Activated naive CD4-positive, alpha-beta T cell treated with anti-CD3 and anti-CD28 coated beads for 36 hours (primary cell): ENCODE measurements at regions not wholly inside any gene's neighbourhood (a gene's known extent, or its start where the extent isn't known, plus 50 kb on each side); places are given as distances from the start of the nearest gene placed in this dataset.

Experiments used
- CTCF ChIA-PET: fragments of 350-600 bp; sonication (Branson Sonifier 250); formaldehyde crosslinking; loops from one replicate; lab custom pipeline; 2021; ENCODE audit warnings: antibody characterized with exemption; lab: Charles Lee
- DNase-seq: peaks from one replicate; pipeline ENCODE4 v3.0.0-alpha.2; 2020
- H3K27ac Mint-ChIP-seq: one replicate; pipeline ENCODE4 v1.8.0; 2021; ENCODE audit warnings: mild to moderate bottlenecking, mixed read lengths
- H3K27me3 Mint-ChIP-seq: one replicate; pipeline ENCODE4 v1.8.0; 2021; ENCODE audit warnings: low read depth, mixed read lengths
- H3K36me3 Mint-ChIP-seq: one replicate; pipeline ENCODE4 v1.8.0; 2021; ENCODE audit warnings: low read depth, mixed read lengths
- H3K4me1 Mint-ChIP-seq: one replicate; pipeline ENCODE4 v1.8.0; 2021; ENCODE audit warnings: low read depth, mixed read lengths
- H3K4me3 Mint-ChIP-seq: one replicate; pipeline ENCODE4 v1.8.0; 2021; ENCODE audit warnings: mild to moderate bottlenecking, moderate library complexity, mixed read lengths
- H3K9me3 Mint-ChIP-seq: one replicate; pipeline ENCODE4 v1.8.0; 2021; ENCODE audit warnings: mixed read lengths
- intact Hi-C: fragments of 100-400 bp; cut with micrococcal nuclease; formaldehyde crosslinking; loops from one replicate; pipeline ENCODE4 v1.15.1; 2023

DNA sequence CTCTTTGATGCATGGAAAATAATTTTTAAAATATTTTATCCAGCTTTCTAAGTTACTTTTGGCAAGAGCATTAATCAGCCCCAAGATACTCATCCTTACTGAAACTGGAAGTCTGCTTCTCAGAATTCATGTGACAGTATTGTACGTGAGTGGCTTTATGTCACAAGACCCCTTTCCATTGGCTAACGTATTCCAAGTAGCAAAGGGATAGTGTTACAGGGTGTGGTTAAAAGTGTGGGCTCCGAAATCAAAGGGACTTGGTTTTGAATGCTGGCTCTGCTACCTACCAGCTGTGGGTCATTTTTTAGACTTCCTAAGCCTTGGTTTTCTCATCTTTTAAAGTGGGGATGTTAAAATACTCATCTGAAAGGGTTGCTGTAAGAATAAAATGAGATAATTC is 91.7 kb downstream of the RHOU start:
- intact Hi-C loops = loop anchor here (5.0 kb wide), 1 partner anchor 400 kb away; no protein-coding TSS in a partner anchor
- Mint-ChIP-seq H3K4me1 (peaks cover 25% of the 10 kb centered on the region), H3K27me3 (no peaks in the 10 kb centered on the region), H3K4me3 (no peak overlapping the region), H3K36me3 (no peaks in the 10 kb centered on the region), H3K27ac (no peak overlapping the region), H3K9me3 (no peaks in the 10 kb centered on the region)
- DNase-seq = no peak
- CTCF ChIA-PET = no interaction called here

DNA sequence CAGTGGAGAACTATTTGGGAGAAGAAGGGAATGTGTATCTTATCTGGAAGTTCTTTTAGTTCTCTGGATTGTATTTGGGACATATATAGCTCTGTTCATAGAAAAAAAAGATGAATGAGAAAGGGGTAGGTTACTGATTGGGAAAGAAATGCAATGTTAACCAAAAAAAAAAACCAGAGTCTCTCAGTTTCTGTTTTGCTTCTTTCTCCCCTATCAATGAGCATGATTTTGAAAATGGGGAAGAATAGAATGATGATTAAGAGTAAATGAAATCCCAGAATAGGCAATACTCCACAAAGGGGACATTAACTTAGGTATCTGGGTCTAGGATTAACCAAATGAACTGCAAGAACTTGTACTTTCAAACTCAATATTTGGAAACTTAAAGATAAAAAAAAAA is 92.9 kb downstream of the RHOU start:
- H3K27me3 Mint-ChIP-seq = no peaks in the 10 kb centered on the region
- intact Hi-C loops = loop anchor here (5.0 kb wide), 1 partner anchor 399 kb away; no protein-coding TSS in a partner anchor
- CTCF ChIA-PET = no interaction called here

DNA sequence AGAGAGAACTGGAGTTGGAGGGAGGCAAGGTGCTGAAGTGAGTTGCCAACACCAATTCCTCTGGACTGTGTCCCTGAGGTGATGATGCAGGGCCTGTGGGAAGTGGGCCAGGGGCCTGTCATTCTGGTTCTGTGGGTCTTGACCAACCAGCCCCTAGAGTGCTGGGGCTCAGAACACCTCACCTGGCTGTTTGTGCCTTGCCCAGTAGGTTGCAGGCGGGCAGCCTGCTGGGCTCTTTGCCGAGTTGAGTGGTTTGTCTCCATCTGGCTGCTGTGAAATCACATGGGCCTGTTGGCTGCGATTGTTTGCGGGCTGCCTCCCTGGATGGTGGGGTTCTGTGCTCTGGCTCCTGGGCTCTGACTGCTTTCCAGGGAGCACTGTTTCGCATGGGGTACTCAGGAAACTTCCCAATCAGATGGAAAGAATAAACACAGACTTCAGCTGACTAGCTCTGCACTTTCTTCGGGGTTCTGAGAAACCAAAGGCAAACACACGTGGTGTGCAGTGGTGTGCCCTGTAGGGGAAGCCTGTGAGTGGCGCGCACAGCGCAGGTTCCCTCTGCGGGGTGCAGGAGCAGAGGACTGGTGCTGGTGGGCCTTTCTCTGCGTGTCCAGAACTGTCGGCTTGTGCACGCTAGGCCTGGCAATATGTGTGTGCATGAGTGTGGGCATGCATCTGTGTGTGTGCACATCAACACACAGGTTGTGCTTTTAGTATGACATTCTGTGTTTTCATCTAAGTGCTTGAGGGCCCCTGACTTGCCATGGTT is 95.1 kb downstream of the RHOU start:
- Mint-ChIP-seq H3K27me3 (no peaks in the 10 kb centered on the region), H3K4me3 (no peak overlapping the region), H3K27ac (no peak overlapping the region), H3K4me1 (peaks cover 25% of the 10 kb centered on the region), H3K36me3 (no peaks in the 10 kb centered on the region), H3K9me3 (no peaks in the 10 kb centered on the region)
- DNase-seq = no peak
- CTCF ChIA-PET = no interaction called here
- intact Hi-C loops = no loop called here

More for the DNA sequence above, 92.9 kb downstream of the RHOU start:
- H3K36me3 Mint-ChIP-seq = no peaks in the 10 kb centered on the region
- no peaks in the 10 kb centered on the region for H3K9me3 Mint-ChIP-seq
- H3K27ac Mint-ChIP-seq = no peak overlapping the region
- DNase-seq = no peak
- H3K4me3 Mint-ChIP-seq = no peak overlapping the region
- peaks cover 25% of the 10 kb centered on the region for H3K4me1 Mint-ChIP-seq

DNA sequence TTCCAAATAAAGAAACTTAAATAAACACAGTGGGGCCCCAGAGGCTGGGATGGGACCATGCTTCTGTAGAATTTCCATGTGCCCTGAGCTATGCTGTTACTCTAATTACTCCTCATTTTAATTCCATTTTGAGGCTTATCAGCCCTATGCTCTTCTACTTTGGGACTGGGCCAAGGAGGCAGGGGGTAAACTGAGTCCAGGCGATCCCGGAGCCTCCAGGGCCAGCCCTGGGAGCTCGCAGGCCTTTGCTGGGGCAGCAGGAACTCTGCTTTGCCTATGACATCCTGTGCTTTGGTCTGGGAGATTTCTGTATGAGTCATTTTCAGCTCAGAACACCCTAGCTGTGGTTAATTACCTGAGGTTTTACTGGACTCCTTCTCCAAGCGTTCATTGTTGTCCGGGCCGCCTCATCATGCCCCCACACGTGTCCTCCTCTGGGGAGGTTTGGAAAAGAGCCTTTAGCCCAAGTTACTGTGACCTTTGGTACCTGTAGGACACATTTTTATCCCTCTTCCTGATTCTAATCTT is 95.7 kb downstream of the RHOU start:
- intact Hi-C loops = no loop called here
- Mint-ChIP-seq H3K27ac (no peak overlapping the region), H3K27me3 (no peaks in the 10 kb centered on the region), H3K9me3 (no peaks in the 10 kb centered on the region), H3K36me3 (no peaks in the 10 kb centered on the region), H3K4me1 (peaks cover 21% of the 10 kb centered on the region), H3K4me3 (no peak overlapping the region)
- CTCF ChIA-PET = no interaction called here
- no peak for DNase-seq

DNA sequence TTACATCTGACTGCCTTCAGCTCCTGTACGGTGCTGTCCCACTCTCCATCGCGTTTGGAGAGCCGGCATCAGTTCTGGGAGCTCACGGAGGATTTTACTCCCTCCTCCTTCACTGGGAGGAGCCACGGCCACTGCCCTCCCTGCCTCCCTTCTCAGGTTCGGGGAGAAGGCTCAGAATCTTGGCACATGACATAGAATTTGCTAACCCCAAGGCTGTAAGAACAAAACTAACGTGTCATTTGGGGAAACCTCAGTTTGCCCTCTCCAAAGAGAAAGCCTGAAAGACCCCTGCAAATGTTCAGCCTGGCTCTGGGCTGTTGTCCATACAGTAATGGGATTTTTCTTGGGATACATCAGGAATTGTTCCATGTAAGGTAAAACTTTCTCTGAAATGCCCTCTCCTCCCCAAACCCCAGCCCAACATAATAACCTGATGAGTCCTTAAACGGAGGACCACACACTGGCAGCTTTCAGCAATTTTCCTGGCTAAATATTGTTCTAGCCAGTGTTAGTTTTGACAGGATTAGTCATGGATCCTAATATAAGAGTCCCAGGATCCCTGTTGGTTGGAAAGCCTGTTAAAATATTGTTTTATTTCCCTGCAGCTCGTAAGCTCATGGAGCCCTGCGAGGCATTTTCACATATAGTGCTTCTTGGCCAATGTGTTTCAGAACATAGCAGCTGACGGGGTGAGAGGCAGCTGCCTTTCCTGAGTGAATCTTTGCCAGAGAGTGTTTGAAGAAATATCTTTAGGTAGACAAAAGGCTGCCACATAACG is 98.8 kb downstream of the RHOU start:
- intact Hi-C loops = no loop called here
- no peak overlapping the region for H3K27ac Mint-ChIP-seq
- H3K9me3 Mint-ChIP-seq = no peaks in the 10 kb centered on the region

DNA sequence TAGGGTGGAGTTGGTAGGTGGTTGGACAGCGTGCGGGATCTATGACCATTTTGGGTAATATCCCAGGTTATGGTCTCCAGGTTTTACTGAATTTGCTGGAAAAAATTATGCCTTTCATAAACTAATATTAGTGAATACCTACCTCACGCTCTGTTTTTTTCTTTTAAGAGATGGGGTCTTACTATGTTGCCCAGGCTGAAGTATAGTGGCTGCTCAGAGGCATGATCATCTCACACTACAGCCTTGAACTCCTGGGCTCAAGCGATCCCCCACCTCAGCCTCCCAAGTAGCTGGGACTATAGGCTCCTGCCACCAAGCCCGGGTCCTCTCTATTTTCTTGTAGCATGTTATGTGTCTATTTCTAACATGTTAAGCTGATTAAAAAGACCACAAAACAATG is 100.2 kb downstream of the RHOU start:
- H3K4me3 Mint-ChIP-seq = no peak overlapping the region
- intact Hi-C loops = no loop called here
- no peaks in the 10 kb centered on the region for H3K9me3 Mint-ChIP-seq
- no peak overlapping the region for H3K27ac Mint-ChIP-seq
- H3K36me3 Mint-ChIP-seq = no peaks in the 10 kb centered on the region
- H3K4me1 Mint-ChIP-seq = peaks cover 5% of the 10 kb centered on the region
- H3K27me3 Mint-ChIP-seq = no peaks in the 10 kb centered on the region
- CTCF ChIA-PET = no interaction called here
- DNase-seq = no peak

More for the DNA sequence above, 98.8 kb downstream of the RHOU start:
- CTCF ChIA-PET = no interaction called here
- Mint-ChIP-seq H3K4me1 (peaks cover 5% of the 10 kb centered on the region), H3K36me3 (no peaks in the 10 kb centered on the region), H3K4me3 (no peak overlapping the region), H3K27me3 (no peaks in the 10 kb centered on the region)
- no peak for DNase-seq

DNA sequence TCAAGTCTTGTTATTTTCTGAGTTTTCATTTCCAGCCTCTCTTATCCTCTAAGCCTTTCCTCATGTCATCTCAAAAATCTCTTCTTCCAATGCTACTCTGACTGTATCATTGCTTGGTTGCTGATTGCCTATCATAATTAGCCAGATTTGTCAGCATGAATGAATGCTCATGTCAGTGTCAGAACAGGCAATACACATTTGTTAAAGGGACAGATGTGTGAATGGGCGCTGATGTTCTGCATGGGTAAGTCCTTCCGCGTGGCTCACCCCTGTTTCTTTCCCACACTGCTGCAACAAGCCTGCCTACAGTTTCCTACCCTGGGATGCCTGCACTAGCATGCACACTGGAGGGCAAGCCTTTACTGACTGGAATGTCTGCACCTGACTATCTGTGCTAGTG is 100.6 kb downstream of the RHOU start:
- peaks cover 5% of the 10 kb centered on the region for H3K4me1 Mint-ChIP-seq
- CTCF ChIA-PET = no interaction called here
- no peak for DNase-seq
- H3K36me3 Mint-ChIP-seq = no peaks in the 10 kb centered on the region
- no peaks in the 10 kb centered on the region for H3K9me3 Mint-ChIP-seq
- H3K27ac Mint-ChIP-seq = no peak overlapping the region
- intact Hi-C loops = no loop called here
- no peaks in the 10 kb centered on the region for H3K27me3 Mint-ChIP-seq
- no peak overlapping the region for H3K4me3 Mint-ChIP-seq

DNA sequence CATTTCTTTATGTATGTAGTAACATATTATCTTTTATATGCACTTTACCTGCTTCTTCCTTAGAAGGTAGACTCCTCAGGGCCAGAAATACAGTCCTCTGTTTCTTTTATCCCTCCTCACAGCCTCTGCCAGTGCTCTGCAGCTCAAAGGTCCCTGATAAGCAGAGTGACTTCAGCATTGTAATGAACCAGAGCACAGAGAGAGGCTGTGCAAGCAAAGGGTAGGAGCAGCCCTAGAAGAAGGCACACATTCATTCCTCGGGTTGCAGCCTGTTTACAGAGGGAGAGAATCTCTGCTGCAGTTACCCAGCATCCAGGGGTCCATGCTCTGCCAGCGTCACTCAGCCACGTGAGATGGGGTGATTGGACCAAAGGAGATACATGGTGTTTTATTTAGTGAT is 101.1 kb downstream of the RHOU start:
- Mint-ChIP-seq H3K36me3 (no peaks in the 10 kb centered on the region), H3K4me1 (no peaks in the 10 kb centered on the region), H3K27me3 (no peaks in the 10 kb centered on the region), H3K27ac (no peak overlapping the region), H3K9me3 (no peaks in the 10 kb centered on the region), H3K4me3 (no peak overlapping the region)
- intact Hi-C loops = no loop called here
- DNase-seq = no peak
- CTCF ChIA-PET = no interaction called here

DNA sequence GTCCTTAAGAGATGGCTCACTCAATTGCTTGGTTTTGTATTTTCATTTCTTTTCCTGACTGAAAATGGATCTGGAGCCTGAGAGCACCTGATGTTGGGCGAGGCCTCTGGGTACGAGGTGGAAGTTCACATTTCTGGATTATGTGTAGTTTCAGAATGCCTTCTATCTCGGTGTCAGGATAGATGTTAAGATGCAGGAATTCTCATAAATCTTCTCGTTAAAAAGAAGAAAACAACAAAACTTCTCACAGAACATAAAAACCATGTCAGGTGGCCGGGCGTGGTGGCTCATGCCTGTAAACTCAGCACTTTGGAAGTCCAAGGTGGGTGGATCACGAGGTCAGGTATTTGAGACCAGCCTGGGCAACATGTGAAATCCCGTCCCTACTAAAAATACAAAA is 101.8 kb downstream of the RHOU start:
- Mint-ChIP-seq H3K36me3 (no peaks in the 10 kb centered on the region), H3K27ac (no peak overlapping the region), H3K27me3 (no peaks in the 10 kb centered on the region), H3K4me3 (no peak overlapping the region), H3K4me1 (no peaks in the 10 kb centered on the region), H3K9me3 (no peaks in the 10 kb centered on the region)
- intact Hi-C loops = no loop called here
- CTCF ChIA-PET = no interaction called here
- no peak for DNase-seq

DNA sequence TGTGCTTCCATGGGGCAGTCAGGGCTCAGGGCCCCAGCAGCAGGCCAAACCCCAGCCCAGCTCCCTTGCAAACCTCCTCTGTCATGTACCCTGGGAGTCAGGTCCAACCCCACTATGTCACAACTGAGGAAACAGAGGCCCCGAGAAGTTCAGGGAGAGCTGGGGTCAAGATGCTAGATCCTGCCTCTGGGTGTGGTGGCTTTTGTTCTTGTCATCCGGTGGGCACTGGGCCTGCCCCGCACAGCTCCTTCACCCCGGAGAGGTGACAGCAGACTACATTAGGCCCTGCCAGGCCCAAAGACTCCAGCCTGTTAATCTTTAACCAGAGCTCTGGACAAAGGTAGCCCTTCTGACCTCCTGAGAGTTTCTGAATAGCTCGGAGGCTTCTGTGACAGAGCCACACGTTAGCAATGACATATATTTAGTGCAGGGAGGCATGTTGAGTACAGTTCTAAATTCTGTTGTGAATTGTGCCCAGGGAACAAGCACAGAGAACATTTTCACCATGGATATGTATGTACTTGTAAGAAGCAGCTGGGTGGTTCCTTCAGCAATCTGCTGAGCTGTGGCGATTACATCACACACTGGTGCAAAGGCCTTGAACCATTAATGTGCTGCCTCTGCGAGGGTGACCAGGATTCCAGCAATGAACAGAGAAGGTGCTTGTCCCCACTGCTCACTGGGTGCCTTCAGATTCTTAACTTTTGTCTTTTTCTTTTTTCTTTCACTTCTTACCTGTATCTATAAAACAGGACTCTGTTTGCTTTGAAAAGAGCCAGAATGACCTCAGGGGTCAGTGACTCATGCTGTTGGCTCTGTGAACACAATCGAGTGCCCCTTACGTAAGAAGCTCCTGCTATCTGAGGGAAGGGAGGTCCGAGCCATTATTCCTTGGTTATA is 102.8 kb downstream of the RHOU start:
- Mint-ChIP-seq H3K4me1 (no peaks in the 10 kb centered on the region), H3K27me3 (no peaks in the 10 kb centered on the region), H3K4me3 (no peak overlapping the region), H3K27ac (no peak overlapping the region), H3K36me3 (no peaks in the 10 kb centered on the region), H3K9me3 (peaks cover 4% of the 10 kb centered on the region)
- no peak for DNase-seq
- intact Hi-C loops = no loop called here
- CTCF ChIA-PET = no interaction called here

DNA sequence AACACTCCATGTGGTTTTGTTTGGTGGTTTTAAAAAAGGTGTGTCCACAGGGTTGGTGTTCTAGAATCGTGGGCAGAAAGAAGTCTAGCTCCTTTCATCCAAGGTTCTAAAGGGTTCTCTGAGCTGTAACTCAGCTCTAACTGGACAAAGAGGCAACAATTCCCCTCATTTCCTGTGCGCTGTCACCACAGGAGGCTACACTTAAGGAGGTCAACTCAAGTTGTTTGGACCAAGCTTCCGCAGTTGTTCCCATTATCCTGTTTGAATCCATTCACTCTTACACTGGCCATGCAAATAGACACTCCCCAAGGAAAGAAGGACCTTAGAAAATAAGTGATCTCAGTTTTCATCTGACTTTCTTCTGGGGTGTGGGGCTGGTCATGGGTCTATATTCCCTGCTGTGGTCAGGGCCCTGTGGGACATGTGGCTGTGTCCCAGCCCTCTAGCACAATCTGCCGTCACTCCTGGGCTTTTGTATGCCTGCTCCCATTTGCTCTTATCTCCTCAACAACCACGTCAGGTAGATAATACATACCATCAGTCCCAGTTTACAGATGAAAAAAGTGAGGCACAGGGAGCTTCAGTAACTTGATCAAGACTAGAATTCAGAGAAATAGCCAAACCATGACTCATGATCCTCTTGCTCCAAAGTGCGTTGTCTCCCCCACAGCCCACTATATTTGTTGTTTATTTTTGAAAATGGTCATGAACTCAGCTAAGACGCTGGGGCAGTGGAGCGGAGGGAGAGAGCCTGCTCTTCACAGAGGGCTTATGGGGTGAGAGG is 103.6 kb downstream of the RHOU start:
- H3K4me3 Mint-ChIP-seq = no peak overlapping the region
- H3K27me3 Mint-ChIP-seq = no peaks in the 10 kb centered on the region
- no peak for DNase-seq
- no peaks in the 10 kb centered on the region for H3K4me1 Mint-ChIP-seq
- H3K9me3 Mint-ChIP-seq = peaks cover 6% of the 10 kb centered on the region
- intact Hi-C loops = no loop called here
- no peak overlapping the region for H3K27ac Mint-ChIP-seq
- CTCF ChIA-PET = no interaction called here
- H3K36me3 Mint-ChIP-seq = no peaks in the 10 kb centered on the region
